Globus pallidus (tissue), 1 donor: ENCODE measurements at regions not wholly inside any gene's neighbourhood (a gene's known extent, or its start where the extent isn't known, plus 50 kb on each side); places are given as distances from the start of the nearest gene placed in this dataset.

Source experiments
- DNase-seq: peaks from one replicate; pipeline ENCODE4 v3.0.0-alpha.2; 2015; ENCODE audit warnings: low spot score

GRCh38 chr16:79264237-79265109 is 336.1 kb downstream of the MAF start:
- peak; percentile 46 for DNase-seq

DNA sequence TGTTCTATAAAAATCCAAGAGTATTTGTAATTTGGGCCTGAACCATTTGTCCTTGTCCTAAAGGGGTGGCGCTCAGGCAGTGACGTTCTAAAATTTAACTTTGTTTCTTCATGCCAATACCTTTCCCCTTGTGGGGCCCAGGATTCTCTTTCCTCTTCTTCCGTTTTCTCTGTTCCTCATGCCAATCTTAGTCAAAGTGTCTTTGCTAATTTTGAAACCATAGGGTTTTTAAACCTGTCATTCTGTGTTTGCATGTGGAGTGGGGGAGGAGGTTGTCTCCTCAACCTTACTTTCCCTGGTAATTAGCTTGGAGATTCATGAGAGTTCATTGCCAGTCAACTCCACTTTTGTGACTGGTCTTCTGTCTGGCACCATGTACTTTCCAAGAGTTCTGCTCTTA is 337.1 kb downstream of the MAF start:
- DNase-seq, result no peak
